ENCODE measurements at regions not wholly inside any gene's neighbourhood (a gene's known extent, or its start where the extent isn't known, plus 50 kb on each side); places are given as distances from the start of the nearest gene placed in this dataset.
"Not testable (repeated sequence)": the region's sequence is repeated elsewhere in the genome, so short reads cannot be mapped to it uniquely, and the experiment has no call there.

- Histone ChIP-seq H3K9me3 (ENCODE audit: control insufficient read depth, insufficient read depth, low read length) (no peaks in the 10 kb centered on the region), H3K36me3 (ENCODE audit: control insufficient read depth, insufficient read depth, low read length) (no peaks in the 10 kb centered on the region), H3K4me1 (ENCODE audit: control insufficient read depth, insufficient read depth, low read length) (no peaks in the 10 kb centered on the region), H3K27ac (ENCODE audit: low read depth, low read length) (no peak overlapping the region), H3K27me3 (ENCODE audit: control insufficient read depth, insufficient read depth, low read length) (no peaks in the 10 kb centered on the region), H3K4me3 (ENCODE audit: low read depth, low read length) (no peak overlapping the region)
- 94% methylated on average over 9 of the region's 10 CpGs for WGBS (ENCODE audit: insufficient coverage)
- DNase-seq (ENCODE audit: low read depth in 4 of 6, low spot score in 6 of 6) = no peak
These were observed 248.9 kb upstream of the TMEM132C start for GRCh38 chr12:128018067-128018466.

- DNase-seq (ENCODE audit: low read depth in 4 of 6, low spot score in 6 of 6) = no peak
- no peak overlapping the region for H3K4me3 ChIP-seq (ENCODE audit: low read depth, low read length)
- no peaks in the 10 kb centered on the region for H3K27me3 ChIP-seq (ENCODE audit: control insufficient read depth, insufficient read depth, low read length)
- H3K4me1 ChIP-seq (ENCODE audit: control insufficient read depth, insufficient read depth, low read length) = no peaks in the 10 kb centered on the region
- no peaks in the 10 kb centered on the region for H3K36me3 ChIP-seq (ENCODE audit: control insufficient read depth, insufficient read depth, low read length)
- H3K27ac ChIP-seq (ENCODE audit: low read depth, low read length) = no peak overlapping the region
- H3K9me3 ChIP-seq (ENCODE audit: control insufficient read depth, insufficient read depth, low read length) = no peaks in the 10 kb centered on the region
- 83% methylated on average over 9 of the region's 9 CpGs for WGBS (ENCODE audit: insufficient coverage)
These were observed 246.9 kb upstream of the TMEM132C start for GRCh38 chr12:128019996-128020544.

GRCh38 chr12:128021561-128021960 is 245.4 kb upstream of the TMEM132C start:
- DNase-seq (ENCODE audit: low read depth in 4 of 6, low spot score in 6 of 6) = no peak
- Histone ChIP-seq H3K4me1 (ENCODE audit: control insufficient read depth, insufficient read depth, low read length) (no peaks in the 10 kb centered on the region), H3K27me3 (ENCODE audit: control insufficient read depth, insufficient read depth, low read length) (no peaks in the 10 kb centered on the region), H3K36me3 (ENCODE audit: control insufficient read depth, insufficient read depth, low read length) (no peaks in the 10 kb centered on the region), H3K27ac (ENCODE audit: low read depth, low read length) (no peak overlapping the region), H3K4me3 (ENCODE audit: low read depth, low read length) (no peak overlapping the region), H3K9me3 (ENCODE audit: control insufficient read depth, insufficient read depth, low read length) (no peaks in the 10 kb centered on the region)
- WGBS (ENCODE audit: insufficient coverage) = 74% methylated on average over 2 of the region's 2 CpGs

GRCh38 chr12:128025589-128026245 is 241.3 kb upstream of the TMEM132C start:
- peak in 2 of 6 donors; percentile 14 to 49 for DNase-seq (ENCODE audit: low read depth in 4 of 6, low spot score in 6 of 6)
- H3K4me1 ChIP-seq (ENCODE audit: control insufficient read depth, insufficient read depth, low read length) = no peaks in the 10 kb centered on the region
- H3K27me3 ChIP-seq (ENCODE audit: control insufficient read depth, insufficient read depth, low read length) = no peaks in the 10 kb centered on the region
- no peak overlapping the region for H3K27ac ChIP-seq (ENCODE audit: low read depth, low read length)
- no peaks in the 10 kb centered on the region for H3K9me3 ChIP-seq (ENCODE audit: control insufficient read depth, insufficient read depth, low read length)
- 22% methylated on average over 6 of the region's 9 CpGs for WGBS (ENCODE audit: insufficient coverage)
- H3K4me3 ChIP-seq (ENCODE audit: low read depth, low read length) = no peak overlapping the region
- no peaks in the 10 kb centered on the region for H3K36me3 ChIP-seq (ENCODE audit: control insufficient read depth, insufficient read depth, low read length)

- H3K27ac ChIP-seq (ENCODE audit: low read depth, low read length) = no peak overlapping the region
- H3K9me3 ChIP-seq (ENCODE audit: control insufficient read depth, insufficient read depth, low read length) = no peaks in the 10 kb centered on the region
- no peaks in the 10 kb centered on the region for H3K4me1 ChIP-seq (ENCODE audit: control insufficient read depth, insufficient read depth, low read length)
- no peaks in the 10 kb centered on the region for H3K27me3 ChIP-seq (ENCODE audit: control insufficient read depth, insufficient read depth, low read length)
- H3K36me3 ChIP-seq (ENCODE audit: control insufficient read depth, insufficient read depth, low read length) = no peaks in the 10 kb centered on the region
- 82% methylated on average over 6 of the region's 6 CpGs for WGBS (ENCODE audit: insufficient coverage)
- no peak for DNase-seq (ENCODE audit: low read depth in 4 of 6, low spot score in 6 of 6)
- no peak overlapping the region for H3K4me3 ChIP-seq (ENCODE audit: low read depth, low read length)
These were observed 240.0 kb upstream of the TMEM132C start for GRCh38 chr12:128026696-128027574.

GRCh38 chr12:128033473-128033872 is 233.5 kb upstream of the TMEM132C start:
- no peaks in the 10 kb centered on the region for H3K9me3 ChIP-seq (ENCODE audit: control insufficient read depth, insufficient read depth, low read length)
- H3K27ac ChIP-seq (ENCODE audit: low read depth, low read length) = no peak overlapping the region
- H3K36me3 ChIP-seq (ENCODE audit: control insufficient read depth, insufficient read depth, low read length) = no peaks in the 10 kb centered on the region
- 29% methylated on average over 1 of the region's 2 CpGs for WGBS (ENCODE audit: insufficient coverage)
- no peak for DNase-seq (ENCODE audit: low read depth in 4 of 6, low spot score in 6 of 6)
- H3K27me3 ChIP-seq (ENCODE audit: control insufficient read depth, insufficient read depth, low read length) = no peaks in the 10 kb centered on the region
- no peaks in the 10 kb centered on the region for H3K4me1 ChIP-seq (ENCODE audit: control insufficient read depth, insufficient read depth, low read length)
- no peak overlapping the region for H3K4me3 ChIP-seq (ENCODE audit: low read depth, low read length)

- no peaks in the 10 kb centered on the region for H3K36me3 ChIP-seq (ENCODE audit: control insufficient read depth, insufficient read depth, low read length)
- no peaks in the 10 kb centered on the region for H3K27me3 ChIP-seq (ENCODE audit: control insufficient read depth, insufficient read depth, low read length)
- no peak overlapping the region for H3K4me3 ChIP-seq (ENCODE audit: low read depth, low read length)
- WGBS (ENCODE audit: insufficient coverage) = 98% methylated on average over 4 of the region's 4 CpGs
- no peak for DNase-seq (ENCODE audit: low read depth in 4 of 6, low spot score in 6 of 6)
- no peaks in the 10 kb centered on the region for H3K9me3 ChIP-seq (ENCODE audit: control insufficient read depth, insufficient read depth, low read length)
- no peak overlapping the region for H3K27ac ChIP-seq (ENCODE audit: low read depth, low read length)
- no peaks in the 10 kb centered on the region for H3K4me1 ChIP-seq (ENCODE audit: control insufficient read depth, insufficient read depth, low read length)
These were observed 226.0 kb upstream of the TMEM132C start for GRCh38 chr12:128040971-128041370.

GRCh38 chr12:128042283-128042682 is 224.7 kb upstream of the TMEM132C start:
- not testable (repeated sequence) for H3K4me3 ChIP-seq (ENCODE audit: low read depth, low read length); H3K27me3 ChIP-seq (ENCODE audit: control insufficient read depth, insufficient read depth, low read length)
- WGBS (ENCODE audit: insufficient coverage) = 86% methylated on average over 8 of the region's 10 CpGs

GRCh38 chr12:128042825-128043224 is 224.1 kb upstream of the TMEM132C start:
- no peaks in the 10 kb centered on the region for H3K4me1 ChIP-seq (ENCODE audit: control insufficient read depth, insufficient read depth, low read length)
- no peak for DNase-seq (ENCODE audit: low read depth in 4 of 6, low spot score in 6 of 6)

More at GRCh38 chr12:128042283-128042682, 224.7 kb upstream of the TMEM132C start:
- not testable (repeated sequence) for H3K36me3 ChIP-seq (ENCODE audit: control insufficient read depth, insufficient read depth, low read length); H3K27ac ChIP-seq (ENCODE audit: low read depth, low read length); DNase-seq (ENCODE audit: low read depth in 4 of 6, low spot score in 6 of 6); H3K9me3 ChIP-seq (ENCODE audit: control insufficient read depth, insufficient read depth, low read length); H3K4me1 ChIP-seq (ENCODE audit: control insufficient read depth, insufficient read depth, low read length)

More at GRCh38 chr12:128042825-128043224, 224.1 kb upstream of the TMEM132C start:
- H3K9me3 ChIP-seq (ENCODE audit: control insufficient read depth, insufficient read depth, low read length) = no peaks in the 10 kb centered on the region
- no peak overlapping the region for H3K4me3 ChIP-seq (ENCODE audit: low read depth, low read length)
- no peaks in the 10 kb centered on the region for H3K36me3 ChIP-seq (ENCODE audit: control insufficient read depth, insufficient read depth, low read length)
- H3K27ac ChIP-seq (ENCODE audit: low read depth, low read length) = no peak overlapping the region
- H3K27me3 ChIP-seq (ENCODE audit: control insufficient read depth, insufficient read depth, low read length) = no peaks in the 10 kb centered on the region
- WGBS (ENCODE audit: insufficient coverage) = 94% methylated on average over 3 of the region's 3 CpGs

All from spinal cord (tissue), 9 donors.